ENCODE measurements at regions not wholly inside any gene's neighbourhood (a gene's known extent, or its start where the extent isn't known, plus 50 kb on each side); places are given as distances from the start of the nearest gene placed in this dataset.

- DNase-seq = no peak
These were observed 336.9 kb downstream of the ETS1 start for GRCh38 chr11:128250482-128250881.

DNA sequence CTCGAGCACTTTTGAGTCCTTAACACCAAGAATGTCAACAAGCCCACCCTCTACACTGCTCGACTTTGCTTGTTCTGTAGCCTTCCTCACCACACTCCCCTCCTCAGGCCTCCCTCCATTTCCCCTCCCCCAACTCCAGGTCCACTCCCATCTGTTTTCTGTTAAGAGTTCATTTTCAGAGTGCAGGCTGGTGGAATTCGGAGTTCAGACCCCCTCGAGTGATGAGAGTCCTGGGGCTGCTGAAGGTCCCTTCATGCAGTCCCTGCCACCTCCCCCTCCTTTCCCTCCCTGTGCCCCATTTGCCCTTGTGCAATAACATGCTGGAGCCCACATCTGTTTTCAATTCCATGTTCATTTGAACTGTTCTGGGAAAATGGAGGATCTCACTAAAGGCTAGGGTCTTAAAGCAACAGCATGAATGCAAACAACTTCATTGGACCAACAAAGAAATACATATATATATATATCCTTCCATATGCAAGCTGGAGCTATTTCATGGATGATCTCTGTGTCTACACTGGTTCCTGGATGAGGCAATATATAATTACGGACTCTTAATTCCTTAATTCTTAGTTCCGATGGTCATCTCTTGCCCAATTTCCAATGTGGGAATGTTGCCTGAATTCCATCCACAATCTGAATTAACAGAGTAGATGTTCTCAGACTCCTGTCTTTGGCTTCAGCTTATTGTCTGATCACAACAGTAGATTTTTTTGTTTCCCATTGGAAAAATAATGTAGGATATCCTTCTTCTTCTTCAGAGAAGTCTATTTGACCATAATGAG lies 340.4 kb downstream of the ETS1 start:
- DNase-seq = no peak

DNA sequence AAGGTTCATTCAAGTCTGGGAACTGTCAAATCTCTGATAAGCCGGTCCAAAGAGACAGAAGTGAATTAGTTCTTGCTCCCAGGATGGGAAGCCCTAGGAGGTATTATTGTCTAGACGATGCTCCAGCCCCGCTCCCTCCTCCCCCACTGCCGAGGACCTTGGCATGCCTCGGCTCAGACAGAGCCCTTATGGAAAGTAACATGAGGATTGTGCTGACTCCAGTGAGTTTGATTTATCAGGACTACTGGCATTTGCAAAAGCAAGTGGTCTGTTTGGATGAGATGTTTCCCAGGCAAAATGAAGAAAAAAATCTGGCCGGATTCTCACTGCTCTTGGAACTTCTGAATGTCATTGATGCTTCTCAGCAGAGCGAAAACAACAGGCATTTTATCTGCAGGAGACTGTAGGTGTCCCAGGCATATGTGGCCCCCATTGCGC lies 341.0 kb downstream of the ETS1 start:
- no peak for DNase-seq

GRCh38 chr11:128244871-128245270 lies 342.5 kb downstream of the ETS1 start:
- no peak for DNase-seq

DNA sequence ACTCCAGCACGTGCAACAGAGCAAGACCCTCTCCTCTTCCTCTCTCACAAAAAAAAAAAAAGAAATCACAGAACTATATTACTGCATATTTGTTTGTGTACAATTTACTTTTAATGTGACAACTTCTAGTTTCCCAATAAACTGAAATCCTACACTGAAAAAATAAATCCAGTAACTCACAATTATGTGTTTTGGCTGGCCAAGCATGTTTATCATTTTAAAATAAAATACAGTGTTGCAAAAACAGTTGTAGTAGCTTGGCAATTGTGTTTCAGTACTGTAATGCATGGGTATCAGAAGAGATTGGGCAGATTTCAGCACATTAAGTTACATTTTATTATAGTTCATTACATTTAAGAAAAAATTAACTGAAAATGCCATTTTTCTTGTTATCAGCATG lies 344.9 kb downstream of the ETS1 start:
- DNase-seq = no peak

DNA sequence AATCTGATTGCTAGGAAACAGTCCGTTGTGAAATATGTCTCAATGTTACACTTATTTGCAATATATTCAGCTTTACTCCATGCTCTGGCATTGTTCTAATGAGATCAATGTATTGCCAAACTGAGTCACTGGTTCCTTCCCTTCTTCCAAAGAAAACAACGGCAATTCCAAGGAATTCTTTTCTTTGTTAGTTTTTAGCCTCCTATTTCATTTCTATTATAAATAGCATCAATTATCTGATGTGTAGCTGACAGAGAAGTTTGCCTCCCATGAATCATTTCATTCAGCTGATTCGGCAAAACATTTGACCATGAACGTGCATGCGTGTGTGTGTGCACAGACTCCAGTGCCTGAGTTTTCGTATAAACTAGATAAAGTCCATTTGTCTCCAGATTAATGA lies 346.8 kb downstream of the ETS1 start:
- DNase-seq = no peak

- DNase-seq = no peak
These were observed 348.1 kb downstream of the ETS1 start for GRCh38 chr11:128239306-128239705.

DNA sequence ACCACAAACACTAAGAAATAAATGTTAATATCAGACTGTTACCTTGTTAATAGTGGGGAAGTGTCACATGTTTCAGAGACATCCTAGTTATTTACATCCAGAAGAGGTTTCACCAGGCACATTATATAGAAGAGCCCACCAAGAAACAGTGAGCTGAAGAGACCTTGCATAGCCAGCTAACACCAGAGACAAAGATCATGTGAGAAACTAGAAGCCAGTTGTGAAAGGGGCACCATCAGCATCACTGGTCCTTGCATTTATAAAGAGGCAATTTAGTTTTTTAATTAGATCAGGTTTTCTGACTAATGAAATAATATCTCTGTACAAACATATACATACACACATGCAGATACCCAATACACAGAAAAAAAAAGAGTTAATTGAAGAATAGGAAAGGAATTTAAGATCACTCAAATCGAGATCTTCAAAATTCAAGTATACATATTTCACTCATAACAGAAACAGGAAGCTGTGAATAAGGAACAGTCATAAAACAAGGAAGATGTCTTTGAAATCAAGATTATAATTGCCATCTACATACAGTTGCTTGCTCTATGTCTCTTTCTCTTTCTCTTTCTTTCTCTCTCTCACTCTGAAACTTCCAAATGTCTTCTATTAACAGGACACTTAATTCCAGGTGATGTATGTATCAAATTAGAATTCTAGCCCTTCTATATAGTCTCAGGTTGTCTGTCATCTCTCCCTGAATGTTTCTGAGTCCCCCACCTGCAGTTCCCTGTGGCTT lies 348.7 kb downstream of the ETS1 start:
- DNase-seq = peak; percentile 17

DNA sequence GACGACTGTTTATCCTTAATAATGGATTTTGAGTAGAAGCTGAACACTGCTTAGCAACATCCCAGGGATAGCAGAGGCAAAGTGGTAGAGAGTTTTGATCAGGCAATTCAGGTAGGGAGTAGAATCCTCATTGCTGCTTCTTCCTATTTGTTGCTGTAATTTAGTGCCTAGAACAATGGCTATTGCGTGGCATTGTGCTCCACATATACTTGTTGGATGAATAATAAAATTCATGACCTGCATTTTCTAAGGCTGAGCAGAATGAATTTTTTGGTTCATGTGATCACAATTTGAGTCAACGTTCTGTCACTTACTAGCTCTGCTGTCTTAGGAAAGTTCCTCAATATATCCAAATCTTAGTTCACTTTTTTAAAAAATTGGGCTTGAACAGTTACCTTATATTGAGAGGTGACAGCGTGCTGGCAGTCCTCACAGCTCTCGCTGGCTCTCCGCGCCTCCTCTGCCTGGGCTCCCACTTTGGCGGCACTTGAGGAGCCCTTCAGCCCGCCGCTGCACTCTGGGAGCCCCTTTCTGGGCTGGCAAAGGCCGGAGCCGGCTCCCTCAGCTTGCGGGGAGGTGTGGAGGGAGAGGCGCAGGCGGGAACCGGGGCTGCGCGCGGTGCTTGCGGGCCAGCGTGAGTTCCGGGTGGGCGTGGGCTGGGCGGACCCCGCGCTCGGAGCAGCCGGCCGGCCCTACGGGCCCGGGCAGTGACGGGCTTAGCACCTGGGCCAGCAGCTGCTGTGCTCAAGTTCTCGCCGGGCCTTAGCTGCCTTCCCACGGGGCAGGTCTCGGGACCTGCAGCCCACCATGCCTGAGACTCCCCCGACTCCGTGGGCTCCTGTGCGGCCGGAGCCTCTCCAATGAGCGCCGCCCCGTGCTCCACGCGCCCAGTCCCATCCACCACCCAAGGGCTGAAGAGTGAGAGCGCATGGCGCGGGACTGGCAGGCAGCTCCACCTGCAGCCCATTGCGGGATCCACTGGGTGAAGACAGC lies 350.6 kb downstream of the ETS1 start:
- no peak for DNase-seq

DNA sequence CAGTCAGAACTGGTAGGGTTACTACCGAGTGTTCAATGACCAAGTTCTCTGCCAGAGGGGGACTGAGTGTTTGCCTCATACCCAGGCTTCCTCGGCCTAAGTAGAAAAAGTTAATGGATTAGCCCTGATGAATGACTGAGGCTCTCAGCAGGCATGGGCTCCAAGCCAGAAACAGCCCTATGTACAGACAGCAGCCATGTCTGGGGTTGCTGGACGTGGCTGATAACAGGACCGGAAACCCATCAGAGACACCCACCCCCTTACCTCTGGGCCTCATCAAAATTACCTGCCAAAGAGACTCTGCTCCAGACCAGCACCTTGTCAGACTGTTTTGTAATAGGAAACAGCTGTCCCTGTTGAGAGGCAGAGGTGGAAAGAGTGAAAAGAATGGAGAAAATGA lies 351.4 kb downstream of the ETS1 start:
- DNase-seq = peak; percentile 84

GRCh38 chr11:128235426-128235825 lies 351.9 kb downstream of the ETS1 start:
- DNase-seq = no peak

DNA sequence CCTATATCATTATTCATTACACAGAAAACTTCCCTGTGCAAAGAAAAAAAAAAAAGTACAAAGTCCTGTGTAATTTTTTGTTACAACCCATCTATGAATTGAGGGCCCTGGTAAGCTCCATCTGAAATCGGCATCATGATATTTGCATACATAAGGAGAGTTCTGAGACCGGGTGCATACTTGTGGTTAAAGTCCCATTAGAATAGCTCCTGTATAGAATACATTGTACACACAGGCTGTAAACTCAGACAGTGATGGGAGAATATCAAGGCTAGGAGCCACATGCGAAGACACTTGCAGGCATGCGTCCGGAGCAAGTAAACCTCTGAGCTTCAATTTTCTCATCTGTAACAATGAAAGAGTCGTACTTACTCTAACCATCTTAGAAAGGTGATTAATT lies 353.2 kb downstream of the ETS1 start:
- DNase-seq = no peak

GRCh38 chr11:128232588-128232987 lies 354.8 kb downstream of the ETS1 start:
- DNase-seq = no peak

- DNase-seq = no peak
These were observed 355.4 kb downstream of the ETS1 start for GRCh38 chr11:128231845-128232410.

DNA sequence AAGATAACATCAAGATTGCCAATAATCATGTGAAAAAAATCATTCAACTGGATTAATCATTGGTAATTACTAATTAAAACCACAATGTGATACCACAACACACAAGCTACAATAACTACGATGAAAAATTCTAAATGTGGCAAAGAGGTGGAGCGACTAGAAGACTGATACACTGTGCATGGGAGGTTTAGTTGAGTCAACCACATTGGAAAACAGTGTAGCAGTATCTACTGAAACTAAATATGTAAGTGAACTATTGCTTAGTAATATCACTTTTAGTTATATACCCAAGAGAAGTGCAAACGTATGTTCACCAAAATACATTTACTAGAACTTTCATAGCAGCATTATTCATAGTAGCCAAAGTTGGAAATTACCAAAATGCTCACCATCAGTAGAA lies 359.9 kb downstream of the ETS1 start:
- DNase-seq = no peak

DNA sequence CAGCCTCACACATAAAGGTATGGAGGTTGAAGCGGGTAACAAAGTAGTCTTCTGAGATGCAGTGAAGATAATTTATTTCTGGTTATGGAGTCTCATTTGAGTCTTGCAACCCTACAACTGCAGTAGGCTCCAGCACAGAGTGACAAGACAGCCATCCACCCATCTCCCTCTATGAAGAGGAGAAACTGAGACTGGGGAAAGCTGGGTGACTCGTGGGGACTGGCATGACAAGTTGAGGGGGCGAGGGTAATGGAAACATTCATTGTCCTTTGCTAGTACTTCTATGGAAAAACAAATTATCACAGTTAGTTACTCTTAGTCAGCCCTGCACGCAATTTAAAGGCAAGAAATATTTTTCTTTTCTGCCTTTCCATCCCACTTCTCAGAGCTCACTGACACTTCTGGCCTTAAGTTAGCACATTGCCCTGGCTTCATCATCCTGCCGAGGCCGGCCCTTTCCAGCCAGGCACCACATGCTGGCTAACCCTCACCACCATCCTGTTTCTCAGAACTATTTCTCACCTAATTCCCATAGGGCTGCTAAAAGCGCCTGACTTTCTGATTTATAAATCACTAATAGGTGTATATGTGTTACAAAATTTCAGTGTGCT lies 361.1 kb downstream of the ETS1 start:
- no peak for DNase-seq

DNA sequence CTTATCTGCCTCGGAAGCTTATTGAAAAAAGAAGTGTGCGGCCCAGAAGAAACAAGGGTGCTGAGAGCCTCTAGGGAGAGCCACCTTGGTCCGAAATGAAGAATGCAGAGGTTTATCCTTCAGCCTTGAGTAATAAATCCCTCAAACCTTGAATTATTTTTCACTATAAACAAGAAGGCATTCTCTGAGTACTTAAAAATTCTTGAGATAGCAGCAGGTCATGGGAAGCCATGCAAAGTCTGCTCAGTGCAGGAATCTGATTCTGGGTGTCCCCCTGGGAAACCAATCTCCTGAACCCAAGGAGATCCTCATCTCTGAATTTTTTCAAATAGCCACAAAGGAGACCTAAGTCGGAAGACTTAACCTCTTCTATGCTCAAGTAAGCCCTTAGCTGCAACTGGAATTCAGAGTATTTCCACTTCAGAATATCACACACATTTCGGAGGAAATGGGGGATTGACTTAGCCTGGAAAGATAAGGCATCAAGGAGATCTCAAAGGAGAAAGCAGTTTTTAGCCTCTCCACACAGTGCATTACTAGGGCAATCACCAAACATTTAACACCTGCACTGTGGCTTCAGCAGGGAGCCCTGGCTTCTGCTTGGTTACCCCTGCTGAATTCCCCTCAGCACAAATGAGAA lies 365.0 kb downstream of the ETS1 start:
- no peak for DNase-seq

DNA sequence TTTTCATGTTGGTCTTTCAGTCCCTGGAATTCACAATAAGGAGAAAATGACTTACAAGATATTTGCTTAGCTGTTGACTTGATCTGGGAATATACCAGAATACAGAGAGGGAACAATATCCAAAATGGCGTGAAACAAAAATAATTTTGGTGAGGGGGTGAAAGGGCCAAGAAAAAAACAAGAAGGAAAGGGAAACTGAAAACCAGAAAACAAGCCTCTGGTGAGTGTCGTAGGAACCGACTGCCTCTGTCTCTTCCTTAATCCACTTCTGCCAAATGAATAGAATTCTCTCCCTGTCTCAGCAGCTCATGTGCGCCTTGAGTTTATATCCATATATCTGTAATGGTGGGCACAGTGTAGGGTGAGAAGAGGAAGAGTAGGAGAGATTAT lies 367.6 kb downstream of the ETS1 start:
- DNase-seq = no peak

GRCh38 chr11:128216198-128216597 lies 371.2 kb downstream of the ETS1 start:
- DNase-seq = no peak

GRCh38 chr11:128215238-128215882 lies 372.0 kb downstream of the ETS1 start:
- no peak for DNase-seq

DNA sequence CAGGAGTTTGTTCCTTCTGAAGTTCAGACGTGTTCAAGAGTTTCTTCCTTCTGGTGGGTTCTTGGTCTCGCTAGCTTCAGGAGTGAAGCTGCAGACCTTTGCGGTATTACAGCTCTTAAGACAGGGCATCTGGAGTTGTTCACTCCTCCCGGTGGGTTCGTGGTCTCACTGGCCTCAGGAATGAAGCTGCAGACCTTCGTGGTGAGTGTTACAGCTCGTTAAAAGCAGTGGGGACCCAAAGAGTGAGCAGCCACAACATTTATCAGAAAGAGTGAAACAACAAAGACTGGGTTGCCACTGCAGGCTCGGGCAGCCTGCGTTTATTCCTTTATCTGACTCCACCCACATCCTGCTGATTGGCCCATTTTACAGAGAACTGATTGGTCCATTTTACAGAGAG lies 373.1 kb downstream of the ETS1 start:
- no peak for DNase-seq

All from hematopoietic multipotent progenitor cell treated with erythropoietin and hydrocortisone succinate and interleukin-3 and kit ligand, for 6 days (in vitro differentiated cells).